ENCODE measurements at regions not wholly inside any gene's neighbourhood (a gene's known extent, or its start where the extent isn't known, plus 50 kb on each side); places are given as distances from the start of the nearest gene placed in this dataset.

- no peaks in the 10 kb centered on the region for H3K36me3 Mint-ChIP-seq (ENCODE audit: low read depth)
- DNase-seq: no peak
- ChIA-PET CTCF (no interaction called here), POLR2A (no interaction called here)
- no peak overlapping the region for H3K4me3 Mint-ChIP-seq
- TF ChIP-seq, protein P1, sequence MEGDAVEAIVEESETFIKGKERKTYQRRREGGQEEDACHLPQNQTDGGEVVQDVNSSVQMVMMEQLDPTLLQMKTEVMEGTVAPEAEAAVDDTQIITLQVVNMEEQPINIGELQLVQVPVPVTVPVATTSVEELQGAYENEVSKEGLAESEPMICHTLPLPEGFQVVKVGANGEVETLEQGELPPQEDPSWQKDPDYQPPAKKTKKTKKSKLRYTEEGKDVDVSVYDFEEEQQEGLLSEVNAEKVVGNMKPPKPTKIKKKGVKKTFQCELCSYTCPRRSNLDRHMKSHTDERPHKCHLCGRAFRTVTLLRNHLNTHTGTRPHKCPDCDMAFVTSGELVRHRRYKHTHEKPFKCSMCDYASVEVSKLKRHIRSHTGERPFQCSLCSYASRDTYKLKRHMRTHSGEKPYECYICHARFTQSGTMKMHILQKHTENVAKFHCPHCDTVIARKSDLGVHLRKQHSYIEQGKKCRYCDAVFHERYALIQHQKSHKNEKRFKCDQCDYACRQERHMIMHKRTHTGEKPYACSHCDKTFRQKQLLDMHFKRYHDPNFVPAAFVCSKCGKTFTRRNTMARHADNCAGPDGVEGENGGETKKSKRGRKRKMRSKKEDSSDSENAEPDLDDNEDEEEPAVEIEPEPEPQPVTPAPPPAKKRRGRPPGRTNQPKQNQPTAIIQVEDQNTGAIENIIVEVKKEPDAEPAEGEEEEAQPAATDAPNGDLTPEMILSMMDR (IDR thresholded peaks at IDR 0.05): no peak
- intact Hi-C loops (cut with micrococcal nuclease): no loop called here
- H3K27ac Mint-ChIP-seq: no peak overlapping the region
- H3K9me3 Mint-ChIP-seq: no peaks in the 10 kb centered on the region
- H3K4me1 Mint-ChIP-seq: no peaks in the 10 kb centered on the region
- no peaks in the 10 kb centered on the region for H3K27me3 Mint-ChIP-seq
- no peak for ATAC-seq (ENCODE audit: low read depth)
These were observed 469.1 kb downstream of the PRKD1 start for GRCh38 chr14:29458547-29458946.

DNA sequence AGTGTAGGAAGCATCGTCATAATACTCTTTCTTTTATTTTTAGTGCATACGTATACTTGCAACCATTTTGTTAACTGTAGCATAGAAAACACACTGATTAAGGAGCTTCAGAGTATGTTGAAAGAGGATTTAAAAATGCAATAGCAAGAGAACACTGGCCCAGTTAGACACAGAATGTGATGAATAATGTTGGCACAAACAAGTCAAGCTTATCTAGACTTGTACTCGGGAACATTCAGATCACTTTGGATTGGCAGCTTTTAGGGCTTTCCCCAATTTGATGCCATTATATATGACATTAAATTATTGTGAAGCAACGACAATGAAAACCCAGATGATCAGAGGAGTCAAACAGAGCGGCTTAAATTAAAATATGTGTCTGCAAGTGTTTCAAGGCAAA is 468.1 kb downstream of the PRKD1 start:
- TF ChIP-seq, protein P1 (IDR thresholded peaks at IDR 0.05): no peak
- DNase-seq (no peak), ATAC-seq (ENCODE audit: low read depth) (no peak)
- Mint-ChIP-seq H3K27ac (no peak overlapping the region), H3K4me3 (no peak overlapping the region), H3K4me1 (no peaks in the 10 kb centered on the region), H3K9me3 (no peaks in the 10 kb centered on the region), H3K27me3 (no peaks in the 10 kb centered on the region), H3K36me3 (ENCODE audit: low read depth) (no peaks in the 10 kb centered on the region)
- CTCF ChIA-PET: no interaction called here
- intact Hi-C loops (cut with micrococcal nuclease): no loop called here
- POLR2A ChIA-PET: no interaction called here

DNA sequence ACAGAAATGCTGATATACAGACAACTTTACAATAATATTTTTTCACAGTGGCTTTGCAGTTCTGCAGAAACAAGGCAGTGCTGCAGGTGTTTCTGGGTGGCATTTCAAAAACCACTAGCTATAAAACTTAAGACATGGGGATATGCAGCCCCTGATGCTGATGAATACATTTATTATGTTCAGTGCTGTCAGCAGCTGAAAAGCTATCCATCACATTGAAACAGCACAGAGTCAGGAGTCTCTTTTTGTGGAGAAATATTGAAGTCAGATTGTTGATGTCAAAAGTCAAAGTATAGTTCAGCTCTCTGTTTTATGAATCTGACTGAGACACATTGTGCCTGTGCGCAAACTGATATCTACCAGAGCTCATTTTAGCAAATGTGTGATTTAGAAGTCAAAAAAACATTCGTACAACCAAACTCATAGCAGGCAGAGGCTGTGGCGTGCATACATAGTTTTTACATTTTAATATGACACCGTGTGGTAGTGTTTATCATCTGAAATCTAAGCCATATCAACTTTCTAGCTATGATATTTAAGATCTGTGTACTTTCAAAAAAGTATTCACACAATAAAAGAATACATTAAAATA is 467.6 kb downstream of the PRKD1 start:
- DNase-seq: no peak
- no peak overlapping the region for H3K27ac Mint-ChIP-seq
- ATAC-seq (ENCODE audit: low read depth): no peak
- no peaks in the 10 kb centered on the region for H3K27me3 Mint-ChIP-seq
- H3K4me3 Mint-ChIP-seq: no peak overlapping the region
- intact Hi-C loops (cut with micrococcal nuclease): no loop called here
- TF ChIP-seq, protein P1 (IDR thresholded peaks at IDR 0.05): no peak
- H3K9me3 Mint-ChIP-seq: no peaks in the 10 kb centered on the region
- H3K4me1 Mint-ChIP-seq: no peaks in the 10 kb centered on the region
- H3K36me3 Mint-ChIP-seq (ENCODE audit: low read depth): no peaks in the 10 kb centered on the region
- ChIA-PET CTCF (no interaction called here), POLR2A (no interaction called here)

- H3K4me1 Mint-ChIP-seq: no peaks in the 10 kb centered on the region
- ChIA-PET CTCF (no interaction called here), POLR2A (no interaction called here)
- H3K27me3 Mint-ChIP-seq: no peaks in the 10 kb centered on the region
- TF ChIP-seq, protein P1 (IDR thresholded peaks at IDR 0.05): no peak
- no peaks in the 10 kb centered on the region for H3K9me3 Mint-ChIP-seq
- no peak overlapping the region for H3K27ac Mint-ChIP-seq
- ATAC-seq (ENCODE audit: low read depth) (no peak), DNase-seq (no peak)
- H3K36me3 Mint-ChIP-seq (ENCODE audit: low read depth): no peaks in the 10 kb centered on the region
- intact Hi-C loops (cut with micrococcal nuclease): no loop called here
- no peak overlapping the region for H3K4me3 Mint-ChIP-seq
These were observed 466.5 kb downstream of the PRKD1 start for GRCh38 chr14:29461101-29461500.

GRCh38 chr14:29461506-29461905 is 466.1 kb downstream of the PRKD1 start:
- no peaks in the 10 kb centered on the region for H3K4me1 Mint-ChIP-seq
- no peaks in the 10 kb centered on the region for H3K9me3 Mint-ChIP-seq
- DNase-seq: no peak
- no peak overlapping the region for H3K4me3 Mint-ChIP-seq
- intact Hi-C loops (cut with micrococcal nuclease): no loop called here
- H3K27ac Mint-ChIP-seq: no peak overlapping the region
- ChIA-PET CTCF (no interaction called here), POLR2A (no interaction called here)
- no peaks in the 10 kb centered on the region for H3K36me3 Mint-ChIP-seq (ENCODE audit: low read depth)
- TF ChIP-seq, protein P1 (IDR thresholded peaks at IDR 0.05): no peak
- no peak for ATAC-seq (ENCODE audit: low read depth)
- H3K27me3 Mint-ChIP-seq: no peaks in the 10 kb centered on the region

All from activated B cell treated with CpG ODN at 0.5 μM for 24 hours (primary cell).